ENCODE measurements at regions not wholly inside any gene's neighbourhood (a gene's known extent, or its start where the extent isn't known, plus 50 kb on each side); places are given as distances from the start of the nearest gene placed in this dataset.

DNA sequence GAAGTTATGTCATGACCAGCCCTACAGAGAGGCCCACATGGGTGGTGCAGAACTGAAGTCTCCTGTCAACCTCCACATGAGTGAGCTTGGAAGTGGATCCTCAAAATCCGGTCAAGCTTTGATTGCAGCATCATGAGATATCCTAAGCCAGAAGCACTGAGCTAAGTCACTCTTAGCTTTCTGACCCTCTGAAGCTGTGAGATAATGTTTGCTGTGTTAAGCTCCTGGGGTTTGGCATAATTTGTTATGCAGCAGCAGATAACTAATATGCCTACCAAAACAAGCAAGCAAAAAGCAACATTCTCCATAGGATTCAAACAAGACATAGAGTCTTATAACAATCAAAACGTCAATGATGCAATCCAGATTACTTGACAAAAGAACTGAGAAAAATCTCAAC lies 87.6 kb upstream of the GRIN2B start:
- H3K9me3 ChIP-seq (ENCODE audit: control insufficient read depth, low read depth, low read length) = no peaks in the 10 kb centered on the region
- no peak overlapping the region for H3K4me2 ChIP-seq (ENCODE audit: insufficient read depth, insufficient read length, low read length)
- H2BK12ac ChIP-seq (ENCODE audit: insufficient read length, low read depth, low read length) = no peak overlapping the region
- H3K27ac ChIP-seq (ENCODE audit: insufficient read length, low read depth, low read length) = no peak overlapping the region
- no peaks in the 10 kb centered on the region for H3K27me3 ChIP-seq (ENCODE audit: insufficient read depth, low read length)
- H2BK15ac ChIP-seq (ENCODE audit: low read depth, low read length) = no peak overlapping the region
- WGBS (ENCODE audit: extremely low coverage, insufficient read length, low lambda C conversion rate) = no CpG with 5 or more reads among the region's 2 CpGs
- no peak overlapping the region for H3K4ac ChIP-seq (ENCODE audit: low read depth, low read length)
- no peak overlapping the region for H3K14ac ChIP-seq (ENCODE audit: insufficient read depth, low read length)
- Mint-ChIP-seq H3K36me3 (ENCODE audit: insufficient read depth in 1 of 3, low read depth in 3 of 3) (no peaks in the 10 kb centered on the region; a peak in 1 of 7 replicates), H3K4me1 (no peaks in the 10 kb centered on the region), H3K27ac (no peak overlapping the region), H3K4me3 (no peak overlapping the region; a peak in 1 of 5 replicates), H3K27me3 (ENCODE audit: low read depth) (no peaks in the 10 kb centered on the region; the same call in 1 of the 2 replicates), H3K9me3 (no peaks in the 10 kb centered on the region)
- no peak overlapping the region for H2BK5ac ChIP-seq (ENCODE audit: insufficient read length, low read length)
- no peak for TF ChIP-seq CTCF (conservative IDR thresholded peaks at IDR 0.05)
- no peak for DNase-seq
- no peak overlapping the region for H4K5ac ChIP-seq (ENCODE audit: insufficient read length, low read depth, low read length)
- H3K56ac ChIP-seq (ENCODE audit: insufficient read length, low read depth, low read length) = no peak overlapping the region
- H2AFZ ChIP-seq (ENCODE audit: low read length) = no peak overlapping the region
- H3K18ac ChIP-seq (ENCODE audit: insufficient read length, low read depth, low read length) = no peak overlapping the region
- H2BK20ac ChIP-seq (ENCODE audit: low read depth, low read length, poor library complexity, severe bottlenecking) = no peak overlapping the region
- no peak overlapping the region for H2BK120ac ChIP-seq (ENCODE audit: low read depth, low read length, poor library complexity, severe bottlenecking)
- H4K91ac ChIP-seq (ENCODE audit: insufficient read length, low read depth, low read length) = no peak overlapping the region
- H4K8ac ChIP-seq (replicated peaks; ENCODE audit: insufficient read length, low read depth, low read length) = no peak overlapping the region
- no peaks in the 10 kb centered on the region for H3K79me1 ChIP-seq (ENCODE audit: insufficient read depth, low read depth, low read length, poor library complexity, severe bottlenecking)
- no peak overlapping the region for H2AK5ac ChIP-seq (ENCODE audit: insufficient read length, low read length)
- H3K23me2 ChIP-seq (ENCODE audit: insufficient read length, low read depth, low read length, poor library complexity, severe bottlenecking) = no peaks in the 10 kb centered on the region
- no peak overlapping the region for H3T11ph ChIP-seq (ENCODE audit: low read length)
- H4K20me1 ChIP-seq (ENCODE audit: control insufficient read depth, insufficient read depth, insufficient read length) = no peaks in the 10 kb centered on the region
- H3K79me2 ChIP-seq (ENCODE audit: insufficient read depth, low read length) = no peaks in the 10 kb centered on the region
- H3K23ac ChIP-seq (ENCODE audit: insufficient read length, low read depth, low read length) = no peak overlapping the region
- H3K9ac ChIP-seq (ENCODE audit: extremely low read depth, insufficient read length, low read length) = no peak overlapping the region
- H3K4me1 ChIP-seq (ENCODE audit: insufficient read depth, low read length) = no peaks in the 10 kb centered on the region
